ENCODE measurements at regions not wholly inside any gene's neighbourhood (a gene's known extent, or its start where the extent isn't known, plus 50 kb on each side); places are given as distances from the start of the nearest gene placed in this dataset.

DNA sequence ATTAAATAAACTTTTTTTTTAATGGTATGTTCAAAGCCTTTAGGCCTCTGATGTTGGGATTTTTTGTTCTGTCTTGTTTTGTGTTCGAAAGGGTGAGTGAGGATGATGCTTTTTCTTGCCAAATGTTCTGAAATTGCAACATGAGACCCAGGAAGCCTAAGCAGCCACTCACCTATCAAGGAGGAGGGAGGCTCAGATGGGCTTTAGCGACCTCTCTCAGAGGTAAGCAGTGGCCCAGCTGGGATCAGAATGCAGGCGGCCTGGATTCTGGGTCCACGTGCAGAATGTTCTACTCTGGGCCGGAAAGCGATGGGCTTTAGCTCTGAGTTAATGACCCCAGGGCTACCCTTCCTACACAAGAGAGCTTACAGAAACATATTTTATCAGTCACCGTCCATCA is 386.6 kb downstream of the SOX9 start:
- no peak for DNase-seq

DNA sequence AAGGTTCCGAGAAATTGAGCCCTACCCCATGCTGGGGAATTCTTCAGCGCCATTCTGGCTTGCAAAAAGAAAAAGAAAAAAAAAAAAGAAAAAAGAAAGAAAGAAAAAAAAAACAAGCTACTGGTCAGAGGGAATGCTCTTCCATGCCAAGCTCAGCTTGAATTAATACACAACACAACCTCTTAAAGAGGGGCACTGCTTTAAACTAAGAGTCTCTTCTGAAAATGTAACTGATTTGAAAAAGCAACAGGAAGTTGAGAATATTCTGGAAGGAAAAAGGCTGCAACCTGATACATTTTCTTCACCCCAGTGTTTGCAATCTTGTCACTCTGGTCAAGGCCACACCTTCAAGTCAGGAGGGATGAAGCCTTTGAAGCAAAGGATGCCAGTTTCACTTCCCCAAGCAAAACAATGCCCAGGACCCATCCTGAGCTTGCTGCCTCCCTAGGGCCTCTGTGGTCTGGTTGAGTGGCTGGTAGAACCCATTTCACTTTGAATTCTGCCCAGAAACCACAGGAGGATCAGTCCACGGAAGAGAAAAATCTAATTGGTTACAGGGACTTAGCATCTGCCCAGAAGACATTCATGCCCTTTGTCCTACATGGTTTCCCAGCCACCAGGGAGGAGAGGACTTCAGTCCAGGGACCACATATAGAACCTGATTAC is 389.7 kb downstream of the SOX9 start:
- peak; percentile 21 for DNase-seq

DNA sequence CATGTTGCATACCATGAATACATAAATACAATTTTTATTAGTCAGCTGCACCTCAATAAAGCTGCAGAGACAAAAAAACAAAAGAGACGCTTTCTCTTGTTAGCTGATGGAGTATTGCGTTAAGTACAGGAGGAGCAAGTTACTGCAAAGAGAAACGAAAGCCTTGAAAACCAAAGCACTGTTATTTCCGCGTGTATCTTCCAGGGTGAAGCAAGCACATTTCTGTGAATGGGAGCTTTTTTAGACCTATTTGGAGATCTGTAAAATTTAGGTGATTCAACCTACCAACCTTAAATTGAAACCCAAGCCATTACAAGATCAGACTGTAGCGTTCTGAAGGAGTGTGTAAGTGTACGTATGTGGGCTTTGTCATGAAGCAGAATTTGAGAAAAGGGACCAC is 390.4 kb downstream of the SOX9 start:
- DNase-seq: no peak

DNA sequence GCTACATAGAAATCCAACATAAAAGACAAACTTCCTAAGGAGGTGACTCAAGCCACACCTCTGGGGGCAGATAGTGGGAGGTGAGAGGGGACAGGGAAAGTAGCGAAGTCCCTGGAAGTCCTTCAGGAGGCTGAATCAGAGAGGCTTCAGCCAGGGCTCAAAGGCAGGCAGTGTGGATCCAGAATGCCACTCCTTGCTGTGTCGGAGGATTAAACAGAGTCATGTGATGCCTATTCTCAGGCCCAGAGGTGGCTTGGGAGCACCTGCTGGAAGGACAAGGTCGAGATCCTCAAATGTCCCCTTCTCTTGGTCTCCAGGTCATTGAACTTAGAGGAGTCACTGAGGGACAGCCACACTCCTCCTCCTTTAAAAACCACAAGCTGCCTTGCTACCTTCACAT is 391.1 kb downstream of the SOX9 start:
- DNase-seq: no peak

DNA sequence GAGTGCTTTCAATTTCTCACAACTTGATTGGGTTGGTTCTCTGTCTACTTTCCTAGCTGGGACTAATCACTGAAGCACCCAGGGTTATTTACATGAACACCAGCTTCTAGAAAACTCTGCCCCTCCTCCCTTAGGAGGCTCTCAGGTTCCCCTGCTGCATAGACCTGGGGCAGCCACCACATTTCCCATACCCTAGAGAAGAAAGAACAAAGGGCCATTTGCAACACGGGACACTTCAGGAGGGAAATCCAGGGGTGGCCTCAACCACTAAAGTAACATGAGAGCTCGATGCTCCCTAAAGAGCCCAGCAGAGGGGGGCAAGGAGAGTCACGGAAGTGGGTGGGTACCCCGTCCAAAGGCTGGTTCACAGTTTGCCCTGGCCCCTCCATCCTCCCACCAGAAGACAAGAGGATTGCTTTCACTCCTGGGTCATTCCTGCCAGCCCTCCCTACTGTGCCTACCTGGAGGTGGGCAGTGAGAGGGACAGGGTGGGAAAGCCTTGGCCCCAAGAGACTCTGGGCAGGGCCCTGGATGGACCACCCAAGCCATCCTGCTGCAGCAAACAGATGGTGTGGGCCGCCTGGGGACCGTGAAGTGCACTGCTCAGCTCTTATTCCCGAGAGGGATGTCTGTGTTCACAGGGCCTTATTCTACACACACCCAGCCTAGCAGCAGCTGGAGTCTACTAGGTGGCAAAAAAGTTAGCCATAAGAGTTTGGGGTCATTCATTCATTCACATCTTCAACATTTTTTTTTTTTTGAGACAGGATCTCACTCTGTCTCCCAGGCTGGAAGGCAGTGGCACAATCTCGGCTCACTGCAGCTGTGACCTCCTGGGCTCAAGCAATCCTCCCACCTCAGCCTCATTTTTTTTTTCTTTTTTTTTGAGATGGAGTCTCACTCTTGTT is 392.1 kb downstream of the SOX9 start:
- no peak for DNase-seq

DNA sequence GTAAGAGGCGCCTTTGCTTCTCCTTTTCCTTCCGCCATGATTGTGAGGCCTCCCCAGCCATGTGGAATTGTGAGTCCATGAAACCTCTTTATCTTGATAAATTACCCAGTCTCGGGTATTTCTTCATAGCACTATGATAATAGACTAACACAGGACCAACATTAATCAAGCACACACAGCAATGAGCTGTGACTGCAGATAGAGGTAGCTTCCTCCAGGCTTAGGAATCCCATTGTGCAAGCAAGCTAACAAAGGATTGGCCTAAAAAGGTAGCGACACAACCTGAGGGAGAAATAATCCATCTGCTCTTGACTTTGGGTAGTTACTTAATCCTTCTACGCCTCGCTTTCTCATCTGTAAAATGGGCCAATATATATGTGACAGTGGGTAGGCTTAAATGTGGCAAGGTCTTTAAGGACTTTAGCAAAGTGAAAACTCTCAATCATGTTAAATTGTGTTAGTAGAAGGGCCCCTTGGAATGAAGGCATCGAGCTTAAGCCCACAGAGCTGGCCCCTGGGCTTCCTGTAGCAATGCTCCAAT is 393.6 kb downstream of the SOX9 start:
- no peak for DNase-seq

DNA sequence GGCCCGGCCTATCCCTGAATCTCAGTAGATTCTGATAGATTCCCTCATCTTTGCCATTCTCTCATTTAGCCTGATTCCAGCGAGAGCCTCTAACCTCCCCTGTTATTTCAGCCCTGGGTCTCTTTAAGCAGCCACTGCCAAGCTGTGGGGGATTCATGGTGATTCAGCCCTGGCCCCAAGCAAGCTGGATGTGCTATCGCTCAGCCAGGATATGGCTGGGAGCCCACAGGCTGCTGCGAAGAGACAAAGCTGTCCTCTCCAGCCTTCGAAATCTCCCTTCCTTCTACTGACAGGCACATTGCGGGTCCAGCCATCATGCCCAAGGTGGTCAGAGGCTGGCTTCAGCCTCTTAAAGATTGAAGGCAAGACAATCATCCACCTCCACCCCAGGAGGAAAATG is 394.1 kb downstream of the SOX9 start:
- peak; percentile 63 for DNase-seq

DNA sequence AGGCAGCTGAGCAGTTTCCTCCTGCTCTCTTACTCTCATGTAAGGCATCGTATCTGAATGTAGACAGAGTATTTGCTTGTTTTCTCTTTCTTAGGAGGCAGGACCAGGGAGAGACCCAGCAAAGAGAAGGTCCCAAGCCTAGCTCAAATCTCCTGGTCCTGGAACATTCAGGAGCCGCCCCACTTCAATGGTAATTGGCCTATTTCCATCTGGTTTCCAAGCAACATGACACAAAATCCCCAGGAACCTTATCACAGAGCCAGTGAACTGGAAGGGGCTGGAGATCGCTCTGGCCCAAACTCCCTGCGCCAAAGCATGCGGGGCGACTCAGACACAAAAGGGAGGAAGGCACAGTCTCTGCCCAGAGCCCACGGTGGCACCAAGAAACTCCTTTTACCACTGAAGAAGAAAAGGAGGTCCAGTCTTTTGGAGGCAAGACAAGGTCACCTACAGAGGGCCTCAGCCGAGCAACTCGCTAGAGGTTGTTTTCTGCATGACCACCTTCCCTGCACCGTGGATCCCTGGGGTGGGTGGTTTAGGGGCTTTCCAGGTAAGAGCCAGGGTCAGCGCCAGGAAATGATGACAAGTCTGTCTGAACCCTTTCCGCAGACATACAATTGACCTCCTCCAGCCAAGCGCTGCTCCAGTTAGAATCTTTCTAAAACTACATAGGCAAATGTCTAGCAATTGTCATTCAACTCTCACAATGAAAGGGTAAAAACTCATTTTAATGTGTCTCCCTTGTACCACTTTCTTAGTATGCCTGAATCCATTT is 394.7 kb downstream of the SOX9 start:
- DNase-seq: no peak

DNA sequence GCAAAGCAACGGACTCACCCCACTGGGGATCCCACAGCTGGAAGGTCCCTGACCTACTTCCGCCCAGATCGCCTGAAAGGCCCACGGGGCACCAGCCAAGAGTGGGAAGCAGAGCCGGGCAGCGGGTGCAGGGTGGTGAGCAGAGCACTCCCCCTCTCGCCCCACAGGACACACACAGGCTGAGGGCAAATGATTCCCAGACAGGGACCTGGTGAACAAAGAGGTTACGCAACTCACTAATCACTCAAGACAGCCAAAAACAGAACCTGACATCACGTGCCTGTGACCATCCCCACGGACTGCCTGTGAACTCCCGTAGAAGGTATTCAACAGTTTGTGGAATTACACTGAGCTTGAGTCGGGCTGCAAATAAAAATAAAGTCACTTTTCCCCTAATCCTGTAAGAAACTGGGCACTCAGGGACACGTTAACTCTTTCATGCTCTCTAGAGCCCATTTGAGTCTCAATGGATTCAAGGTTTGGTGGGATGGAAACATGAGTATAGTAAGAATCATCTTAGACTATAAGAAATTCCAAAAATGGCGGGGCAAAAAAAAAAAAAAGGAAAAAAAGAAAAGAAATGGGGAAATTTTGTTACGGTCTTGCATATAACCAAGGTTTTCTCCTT is 396.1 kb downstream of the SOX9 start:
- DNase-seq: no peak

DNA sequence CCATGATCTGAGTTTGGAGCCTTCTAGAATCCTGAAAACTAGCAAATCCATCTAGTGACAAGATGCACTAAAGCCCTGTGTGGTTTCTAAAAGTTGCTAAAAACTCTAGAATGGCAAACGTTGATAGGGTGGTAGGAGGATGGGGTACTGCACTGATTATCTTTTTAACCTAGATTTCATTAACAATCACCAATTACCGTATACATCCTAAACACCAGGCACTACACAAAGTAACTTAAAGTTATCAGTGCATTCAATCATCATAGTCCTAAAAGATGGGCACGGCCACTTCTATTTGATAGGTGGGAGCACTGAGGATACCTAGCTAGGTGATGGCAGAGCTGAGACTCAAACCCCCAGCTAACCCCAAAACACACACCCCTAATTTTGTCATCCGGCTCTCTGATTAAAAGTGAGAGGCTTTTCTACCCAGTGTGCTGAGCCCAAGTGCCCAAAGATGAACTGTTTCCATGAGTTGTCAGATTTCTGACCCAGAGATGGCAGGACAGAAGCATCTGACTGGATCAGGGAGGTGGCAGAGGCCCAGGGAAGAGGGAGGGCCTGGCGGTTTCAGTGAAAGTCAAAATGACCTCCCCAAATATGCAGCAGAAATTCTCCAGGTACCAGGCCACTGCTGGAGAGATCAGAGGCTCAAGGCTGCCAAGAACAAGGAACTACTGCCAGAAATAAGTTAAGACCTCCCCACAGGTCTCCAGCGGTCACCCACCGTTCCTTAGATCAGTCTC is 396.8 kb downstream of the SOX9 start:
- no peak for DNase-seq

DNA sequence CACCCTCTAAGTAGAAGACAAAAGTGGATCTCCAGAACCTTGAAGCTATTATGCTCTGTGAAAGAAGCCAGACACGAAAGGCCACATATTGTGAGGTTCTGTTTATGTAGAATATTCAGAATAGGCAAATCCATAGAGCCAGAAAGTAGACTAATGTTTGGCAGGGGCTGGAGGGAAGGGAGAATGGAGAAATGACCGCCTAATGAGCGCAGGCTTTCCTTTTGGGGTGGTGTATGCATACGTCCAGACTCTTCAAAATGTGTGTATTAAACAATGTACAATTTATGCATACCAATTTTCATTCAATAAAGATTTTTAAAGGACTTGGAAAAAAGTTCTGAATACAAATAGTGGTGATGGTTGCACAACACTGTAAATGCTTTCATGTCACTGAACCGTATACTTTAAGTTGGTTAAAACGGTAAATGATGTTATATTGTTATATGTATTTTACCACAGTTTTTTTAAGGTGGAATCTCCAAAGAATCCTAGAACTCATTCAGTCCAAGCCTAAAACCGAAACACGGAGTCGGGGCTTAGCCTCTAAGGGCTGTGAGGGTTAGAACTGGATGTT is 397.4 kb downstream of the SOX9 start:
- no peak for DNase-seq

DNA sequence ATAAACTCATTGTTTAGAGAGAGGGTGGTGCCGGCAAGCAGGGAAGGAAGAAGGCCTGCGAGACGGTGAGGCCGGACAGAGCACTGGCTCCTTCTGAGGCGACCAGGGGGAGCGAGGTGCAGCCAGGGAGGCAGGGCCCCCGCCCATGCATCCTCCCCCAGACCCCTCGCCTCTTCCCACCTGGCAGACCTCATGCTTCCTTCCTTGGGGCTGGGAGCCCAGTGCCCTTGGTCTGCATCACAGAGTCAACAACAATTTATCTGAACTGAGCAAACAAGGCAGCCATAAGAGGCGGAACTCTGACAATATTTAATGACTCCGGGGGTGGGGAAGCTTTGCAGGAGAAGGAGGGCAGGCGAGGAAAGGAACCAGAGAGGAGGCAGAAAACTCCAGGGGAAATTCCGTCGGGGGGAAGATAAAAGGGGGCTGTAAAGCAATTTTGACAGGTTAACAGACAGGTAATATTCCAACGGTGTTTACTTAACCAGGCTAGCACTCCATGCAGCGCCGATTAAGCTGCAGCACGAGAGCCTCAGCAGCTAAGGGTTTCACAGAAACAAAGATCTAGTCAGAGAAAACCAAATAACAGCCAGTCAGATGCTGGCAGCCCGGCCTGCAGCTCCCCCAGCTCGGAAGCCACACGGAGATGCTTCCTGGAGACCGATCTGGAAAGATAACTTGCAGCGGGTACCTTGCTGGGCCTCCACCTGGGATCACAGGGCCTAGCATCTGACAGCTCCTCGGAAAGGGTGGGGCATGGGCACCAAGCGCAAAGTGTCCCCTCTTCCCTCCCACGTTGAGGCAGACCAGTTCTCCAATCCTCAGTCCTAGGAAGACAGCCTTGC is 398.2 kb downstream of the SOX9 start:
- DNase-seq: no peak

DNA sequence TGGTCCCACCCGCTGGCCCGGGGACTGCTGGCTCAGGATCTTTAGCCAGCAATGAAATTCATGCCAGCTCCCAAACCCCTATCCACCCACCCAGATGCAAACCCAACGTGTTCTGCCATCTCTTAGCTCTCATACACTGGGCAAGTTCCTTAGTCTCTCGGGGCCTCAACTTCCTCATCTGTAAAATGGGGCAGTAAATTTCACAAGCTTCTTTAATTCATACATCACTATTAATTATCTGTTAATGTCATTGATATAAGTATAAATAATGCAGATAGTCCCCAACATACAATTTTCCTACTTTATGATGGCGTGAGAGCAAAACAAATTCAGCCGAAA is 398.7 kb downstream of the SOX9 start:
- no peak for DNase-seq

DNA sequence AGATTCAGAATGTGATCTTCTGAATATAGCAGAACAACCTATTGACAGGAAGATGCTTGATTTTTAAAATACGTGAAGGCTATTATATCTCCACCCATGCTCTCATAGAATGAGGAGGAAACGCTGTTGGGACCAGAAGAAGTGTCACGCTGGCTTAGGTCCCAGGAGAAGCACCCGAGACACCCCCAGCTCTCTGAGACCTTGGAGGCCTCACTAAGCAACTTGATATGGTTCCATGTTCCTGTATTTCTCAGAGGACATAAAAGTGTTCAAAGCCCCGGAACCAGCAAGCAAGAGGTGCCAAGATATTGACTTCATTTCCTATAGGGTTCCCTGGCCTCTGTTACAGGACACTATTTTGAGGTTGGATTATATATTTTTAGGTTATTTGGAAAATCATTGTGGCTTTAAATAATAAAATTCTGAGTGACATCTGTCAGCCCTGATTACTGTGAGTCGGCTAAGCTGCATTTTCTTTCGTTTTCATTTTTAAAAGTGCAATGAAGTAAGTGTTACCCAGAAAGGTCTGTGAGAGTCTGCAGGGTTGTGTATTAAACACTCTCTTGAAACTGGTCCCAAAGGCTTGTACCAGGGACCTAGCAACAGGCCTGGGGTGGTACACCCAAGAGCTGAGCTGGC is 400.0 kb downstream of the SOX9 start:
- no peak for DNase-seq

DNA sequence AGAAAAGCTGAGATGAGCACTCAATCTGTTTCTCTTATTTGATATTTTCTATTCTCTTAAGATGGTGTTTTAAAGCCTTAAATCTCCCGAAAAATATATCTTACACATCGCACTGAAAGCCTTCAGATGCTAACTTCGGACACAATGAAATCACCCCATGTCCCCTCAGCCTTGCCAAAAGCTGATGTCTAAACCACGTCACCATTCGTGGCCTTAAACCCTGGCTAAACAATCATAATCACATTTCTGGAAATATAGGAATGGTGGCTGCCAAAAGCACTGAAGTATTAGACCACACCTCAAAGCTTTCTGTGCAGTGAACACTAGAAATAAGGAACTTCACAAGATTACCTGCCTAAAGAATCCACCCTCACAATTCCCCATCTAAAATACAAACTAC is 402.7 kb downstream of the SOX9 start:
- DNase-seq: no peak

DNA sequence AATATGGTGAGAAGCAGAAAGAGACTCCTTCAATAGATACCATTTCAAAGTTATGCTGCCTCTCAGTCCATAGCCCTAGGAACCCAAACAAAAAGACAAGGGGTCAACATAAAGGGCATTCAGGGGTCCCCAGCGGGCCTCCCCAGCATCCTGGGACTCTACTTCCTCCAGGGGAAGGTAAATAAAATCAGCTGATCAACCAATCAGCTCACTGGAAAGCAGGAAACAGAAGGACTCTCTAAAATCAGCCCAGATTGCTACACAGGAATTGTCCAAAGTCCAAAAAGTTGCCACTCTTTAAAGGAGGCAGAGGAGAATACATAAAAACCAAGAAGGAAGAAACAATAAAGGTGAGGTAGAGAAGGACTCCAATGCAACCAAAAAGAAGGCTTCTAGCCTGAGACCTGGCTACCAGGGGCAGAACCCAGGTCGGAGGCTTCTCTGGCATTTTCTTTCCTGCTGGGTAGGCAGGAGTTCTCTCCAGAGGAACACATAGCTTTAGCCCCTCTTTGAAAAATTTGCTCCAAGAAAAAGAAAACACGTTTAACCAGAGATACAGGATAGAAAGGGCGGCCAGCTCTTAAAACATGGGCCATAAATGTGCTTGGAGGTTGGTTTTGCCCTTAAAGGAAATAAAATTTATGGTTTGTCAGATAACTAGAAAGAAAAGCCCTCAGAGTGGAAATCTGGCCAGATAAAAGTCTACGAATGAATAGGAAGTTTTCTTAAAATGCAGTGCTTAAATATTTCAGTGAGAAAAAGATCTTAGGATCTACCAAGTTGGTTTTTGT is 404.6 kb downstream of the SOX9 start:
- no peak for DNase-seq

DNA sequence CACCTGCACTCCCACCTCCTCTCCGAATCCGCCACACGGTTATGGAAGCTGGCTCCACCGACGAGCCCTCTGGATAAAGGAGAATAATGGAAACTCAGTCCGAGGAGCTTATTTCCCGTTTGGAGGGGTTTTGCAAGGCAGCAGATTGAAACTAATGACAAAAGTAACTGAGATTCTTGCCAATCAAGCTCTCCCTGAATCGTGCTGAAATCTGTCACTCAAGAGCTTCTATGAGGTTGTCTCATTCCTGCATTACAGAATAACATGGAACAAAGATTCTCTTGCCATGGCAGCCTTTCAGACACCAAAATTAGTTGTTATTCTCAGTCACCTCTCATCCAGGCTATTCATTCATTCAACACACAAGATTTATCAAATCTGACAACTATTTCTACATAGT is 405.9 kb downstream of the SOX9 start:
- DNase-seq: no peak

DNA sequence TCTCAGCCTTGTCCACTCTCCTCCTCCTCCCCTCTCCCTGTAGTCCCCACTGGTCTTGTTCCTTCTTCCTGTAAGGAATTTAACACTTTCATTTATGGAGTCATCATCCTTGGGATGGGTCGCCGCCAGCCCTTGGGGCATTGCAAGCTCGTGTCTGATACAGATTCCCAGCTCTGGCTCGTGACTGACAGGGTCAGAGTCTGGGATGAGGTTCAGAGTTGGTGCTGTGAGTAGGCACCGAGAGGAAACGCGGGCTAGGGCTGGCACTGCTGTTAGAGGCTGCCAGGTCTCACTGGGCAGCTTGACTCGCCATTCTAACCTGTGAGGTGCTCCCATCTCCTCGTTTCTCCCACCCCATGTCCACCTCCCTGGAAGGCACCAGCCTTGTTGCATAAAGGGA is 407.0 kb downstream of the SOX9 start:
- no peak for DNase-seq

DNA sequence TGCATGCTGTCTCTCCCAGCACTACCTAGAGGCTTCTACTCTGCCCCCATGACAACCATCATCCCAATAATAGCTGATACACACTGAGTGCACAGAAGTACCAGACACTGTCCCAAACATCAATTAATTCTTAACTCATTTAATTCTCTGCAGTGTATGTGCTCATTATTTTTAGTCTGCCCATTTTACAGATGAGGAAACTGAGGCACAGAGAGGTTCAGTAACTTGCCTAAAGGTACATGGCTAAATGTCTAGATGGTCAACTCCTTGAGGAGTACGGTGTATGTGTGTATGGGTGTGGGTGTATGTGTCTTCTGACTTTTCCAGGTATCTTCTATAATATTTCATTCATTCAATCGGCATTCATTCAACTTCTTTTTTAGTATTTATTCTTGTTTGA is 407.9 kb downstream of the SOX9 start:
- DNase-seq: no peak

Data from fibroblast of skin of scalp (primary cell).